Stimulated activated CD4-positive, alpha-beta T cell treated with anti-CD3 and anti-CD28 coated beads, Interleukin-15, amount 100 ng/mL, for 24 hours (primary cell): ENCODE measurements at regions not wholly inside any gene's neighbourhood (a gene's known extent, or its start where the extent isn't known, plus 50 kb on each side); places are given as distances from the start of the nearest gene placed in this dataset.
"Not testable (repeated sequence)": the region's sequence is repeated elsewhere in the genome, so short reads cannot be mapped to it uniquely, and the experiment has no call there.

Experiments used
- DNase-seq: peaks from one replicate; pipeline ENCODE4 v3.0.0-alpha.2; 2020

DNA sequence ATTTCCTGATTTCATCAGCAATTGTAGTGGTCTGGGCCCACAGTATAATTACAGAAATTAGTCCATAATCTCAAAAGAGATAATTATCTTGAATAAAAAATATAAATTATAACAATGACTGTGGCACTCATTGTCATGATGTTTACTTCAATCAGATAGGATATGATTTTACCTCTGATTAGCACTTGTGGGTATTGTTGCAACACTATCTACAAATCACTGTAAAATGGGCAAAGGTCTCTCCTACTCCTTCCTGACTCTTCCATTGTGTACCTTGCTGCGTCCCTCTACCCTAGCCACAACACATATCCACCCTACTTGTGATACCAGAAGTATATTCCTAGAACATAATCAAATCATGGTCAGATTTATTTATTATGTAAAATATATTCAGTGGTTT lies 200.9 kb upstream of the TRIB2 start:
- DNase-seq: no peak

DNA sequence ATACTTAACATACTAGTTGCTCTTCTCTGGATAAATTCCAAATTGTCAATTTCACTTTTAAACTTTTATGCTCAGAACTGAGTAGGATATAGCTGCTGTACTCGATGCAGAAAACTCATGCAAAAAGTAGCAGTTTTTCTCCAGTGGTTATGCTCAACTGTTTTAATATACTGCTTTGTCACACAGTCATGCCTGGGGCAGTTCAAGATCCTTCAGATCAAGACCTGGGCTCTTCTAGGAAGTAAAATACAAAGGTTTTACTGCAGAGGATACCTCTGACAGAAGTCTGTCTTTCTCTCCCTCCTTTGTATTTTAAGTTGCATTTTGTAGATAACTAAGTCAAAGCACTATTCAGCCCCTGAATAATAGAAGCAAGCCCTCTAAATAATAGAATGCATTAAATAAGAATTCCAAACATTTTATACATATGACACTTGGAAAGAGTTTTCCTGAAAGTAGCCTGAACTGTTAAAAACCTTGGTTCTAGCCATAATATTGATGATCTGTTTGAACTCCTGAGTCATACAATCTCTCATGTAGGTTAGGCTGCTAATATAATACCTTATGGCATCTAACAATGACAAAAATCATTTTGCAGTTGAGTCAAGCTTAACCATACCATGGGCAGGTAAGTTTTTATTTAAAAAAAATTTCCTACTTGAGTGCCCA lies 183.3 kb upstream of the TRIB2 start:
- DNase-seq: no peak

DNA sequence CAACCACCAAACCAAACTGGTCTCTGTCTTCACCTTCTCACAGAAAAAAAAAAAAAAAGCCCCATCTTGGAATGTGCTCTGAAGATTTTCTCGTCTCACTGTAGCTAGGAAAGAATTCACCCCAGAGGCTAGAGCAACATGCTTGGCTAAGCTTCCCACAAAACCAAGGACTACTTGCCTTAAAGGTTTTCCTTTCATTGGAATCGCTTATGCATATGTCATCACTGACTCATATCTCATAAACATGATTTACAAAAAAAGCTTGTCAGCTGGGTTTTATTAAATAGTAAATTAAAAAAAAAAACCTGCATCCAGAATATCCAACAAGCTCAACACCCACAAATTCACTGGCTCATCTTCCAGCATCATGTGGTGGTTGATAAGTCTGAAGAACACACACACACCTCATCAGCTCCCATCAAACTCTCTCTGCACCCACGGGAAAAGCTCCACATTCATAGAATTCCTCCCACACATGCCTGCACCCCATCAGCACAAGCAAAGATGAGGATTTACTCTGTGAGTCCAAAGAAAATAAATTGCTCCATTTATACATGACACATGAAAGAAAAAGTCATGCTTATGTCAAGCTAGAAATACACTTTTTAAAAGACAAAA lies 182.0 kb upstream of the TRIB2 start:
- no peak for DNase-seq

DNA sequence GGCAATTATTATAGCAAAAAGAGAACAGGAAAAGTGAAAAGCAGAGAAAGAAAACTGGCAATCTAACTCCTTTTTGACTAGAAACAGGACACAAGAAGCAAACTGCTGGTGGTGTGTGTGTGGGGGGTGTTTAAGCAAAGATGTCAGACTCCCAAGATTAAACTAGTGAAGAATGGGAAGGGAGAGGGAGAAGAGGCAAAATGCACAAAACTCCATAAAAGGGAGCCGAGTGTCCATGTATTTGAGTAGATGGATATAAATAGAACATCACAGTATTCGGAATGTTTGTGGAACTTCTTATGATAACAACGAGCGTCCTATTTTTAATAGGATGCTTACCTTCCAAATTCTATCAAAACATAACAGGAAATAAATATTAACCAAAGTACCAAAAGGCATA lies 179.8 kb upstream of the TRIB2 start:
- DNase-seq: no peak

DNA sequence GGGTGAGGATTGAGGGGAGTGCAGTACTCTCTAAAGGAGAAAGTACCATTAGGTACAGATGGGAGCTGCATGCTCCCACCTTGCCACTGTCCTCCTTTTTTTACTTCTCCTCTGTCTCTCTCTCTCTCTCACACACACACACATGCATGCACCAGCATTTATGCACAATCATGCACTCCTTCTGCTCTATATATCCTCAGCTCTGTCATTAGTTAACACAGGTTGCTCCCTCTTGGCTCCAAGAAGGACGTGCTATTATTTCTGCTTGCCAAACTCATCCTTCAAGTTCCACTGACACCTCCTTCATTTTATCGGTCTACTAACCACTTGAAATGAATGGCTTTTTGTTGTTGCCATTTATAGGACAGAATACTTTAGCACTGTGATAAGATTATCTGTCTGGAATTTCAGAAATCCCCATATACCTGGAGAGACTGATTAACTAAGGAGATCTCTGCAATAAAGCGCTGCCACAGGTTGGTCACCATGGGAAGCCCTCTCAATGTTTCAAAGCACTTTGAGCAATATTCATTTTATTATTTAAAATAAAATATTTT lies 178.5 kb upstream of the TRIB2 start:
- DNase-seq: no peak

DNA sequence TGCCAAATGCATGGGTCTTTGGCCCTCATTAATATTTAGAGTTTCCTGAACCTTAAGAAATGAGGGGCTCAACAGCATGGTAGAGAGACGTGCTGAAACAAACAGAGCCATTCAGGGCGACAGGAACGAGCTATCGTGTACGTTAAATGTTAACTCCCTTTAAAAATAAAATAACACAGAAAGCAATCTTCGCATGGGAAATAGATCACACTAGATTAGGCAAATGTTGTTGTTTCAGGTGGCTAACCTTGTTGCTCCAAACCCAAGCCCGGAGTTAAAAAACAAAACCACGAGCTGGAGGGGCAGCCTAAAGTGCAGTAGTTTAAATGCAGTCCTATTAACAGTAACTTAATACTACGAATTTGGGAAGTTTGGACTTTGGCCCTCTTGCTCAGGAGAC lies 177.4 kb upstream of the TRIB2 start:
- DNase-seq: no peak

DNA sequence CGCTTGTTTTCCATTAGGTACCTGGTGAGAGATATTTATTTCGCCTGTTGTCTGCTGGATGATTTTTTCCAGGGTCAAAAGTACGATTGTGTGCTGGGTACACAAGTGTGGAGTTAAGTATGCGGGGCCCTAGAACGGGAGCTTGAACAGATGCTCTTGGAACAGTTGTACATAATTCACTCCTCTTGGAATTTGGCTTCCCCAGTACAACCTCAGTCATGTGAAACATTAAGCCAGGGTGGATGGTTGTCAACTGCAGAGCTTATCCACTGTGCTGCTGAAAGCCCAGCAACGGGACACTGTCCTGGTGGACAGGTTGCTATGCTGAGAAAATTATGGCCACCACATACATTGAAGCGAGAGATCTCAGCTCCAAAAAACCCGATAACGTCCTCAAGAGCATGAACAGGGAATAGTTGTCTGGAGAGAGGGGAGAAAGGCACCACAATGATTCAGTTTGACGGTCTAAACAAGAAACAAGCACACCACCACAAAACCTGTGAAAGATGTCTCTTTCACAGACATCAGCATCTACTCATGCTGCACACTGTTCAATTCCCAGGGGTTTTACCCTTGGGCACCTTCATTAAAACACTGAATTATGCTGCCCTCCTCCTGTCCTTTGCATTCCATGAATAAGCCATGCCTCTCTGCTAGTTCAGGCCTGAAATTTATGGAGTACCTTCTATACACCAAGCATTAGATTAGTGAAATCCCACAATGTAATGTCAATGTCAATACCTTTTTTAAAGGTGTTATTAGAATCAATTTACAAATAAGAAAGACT lies 176.8 kb upstream of the TRIB2 start:
- no peak for DNase-seq

DNA sequence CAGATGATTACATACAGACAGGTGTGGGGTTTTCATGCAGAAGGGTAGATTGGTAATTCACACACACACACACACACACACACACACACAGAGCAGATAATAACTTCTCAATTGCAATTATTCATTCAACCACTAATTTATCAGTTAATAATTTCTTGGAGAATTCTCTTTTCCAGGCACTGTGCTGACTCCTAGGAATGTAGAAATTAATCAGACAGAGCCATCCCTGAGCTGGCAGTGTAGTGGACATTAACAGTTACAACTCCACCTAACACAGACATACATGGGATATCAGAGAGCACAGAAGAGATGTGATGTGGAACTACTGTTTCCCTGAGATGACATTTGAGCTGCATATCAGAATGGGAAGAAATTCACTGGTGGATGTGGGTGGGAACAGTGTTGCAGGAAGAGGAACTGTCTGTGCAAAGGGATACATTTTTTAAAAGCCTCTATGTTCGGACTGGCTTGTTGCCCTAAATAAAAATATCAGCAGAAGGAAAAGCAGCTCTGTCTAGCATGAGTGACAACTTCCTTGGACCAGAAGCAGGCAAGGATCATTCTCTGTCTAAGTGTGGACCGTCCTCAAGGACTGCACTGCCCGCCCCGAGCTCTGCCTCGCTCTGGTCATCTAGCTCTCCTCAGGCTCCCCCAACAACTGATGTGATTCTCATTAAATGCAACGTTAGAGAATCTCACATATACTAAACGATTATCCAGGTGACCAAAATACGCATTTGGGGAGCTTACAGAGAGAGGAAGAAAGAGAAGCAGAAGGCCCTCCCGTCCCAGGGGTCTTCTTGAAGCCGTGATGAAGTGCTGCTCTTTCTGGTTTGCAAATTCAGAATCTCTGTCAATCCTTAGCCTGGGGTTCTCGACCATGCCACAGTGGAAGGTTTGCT lies 173.4 kb upstream of the TRIB2 start:
- DNase-seq: no peak

DNA sequence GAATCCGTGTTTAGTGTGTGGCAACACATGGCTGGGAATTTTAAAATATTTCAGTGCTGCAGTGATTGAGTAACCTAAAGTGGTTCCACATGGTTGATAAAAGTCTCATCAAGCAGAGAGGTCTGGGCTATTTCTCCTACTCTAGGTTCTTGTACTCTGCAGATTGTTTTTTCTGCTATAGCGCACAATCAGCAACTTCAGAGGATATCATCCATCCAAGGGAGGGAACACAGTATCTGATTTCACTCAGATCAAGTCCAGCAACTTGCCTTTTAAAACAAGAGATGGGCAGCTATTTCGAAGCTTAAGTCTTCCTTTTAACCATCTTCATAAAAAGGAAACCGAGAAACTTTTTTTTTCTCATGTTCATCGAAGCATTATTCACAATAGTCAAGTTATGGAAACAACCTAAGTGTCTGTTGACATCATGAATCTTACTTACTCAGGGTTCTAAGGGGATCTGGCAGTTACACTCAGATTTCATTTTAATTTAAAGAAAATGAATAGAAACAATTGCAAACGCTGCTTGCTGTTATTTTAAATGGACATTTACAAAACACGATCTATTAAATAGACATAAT lies 172.7 kb upstream of the TRIB2 start:
- no peak for DNase-seq

DNA sequence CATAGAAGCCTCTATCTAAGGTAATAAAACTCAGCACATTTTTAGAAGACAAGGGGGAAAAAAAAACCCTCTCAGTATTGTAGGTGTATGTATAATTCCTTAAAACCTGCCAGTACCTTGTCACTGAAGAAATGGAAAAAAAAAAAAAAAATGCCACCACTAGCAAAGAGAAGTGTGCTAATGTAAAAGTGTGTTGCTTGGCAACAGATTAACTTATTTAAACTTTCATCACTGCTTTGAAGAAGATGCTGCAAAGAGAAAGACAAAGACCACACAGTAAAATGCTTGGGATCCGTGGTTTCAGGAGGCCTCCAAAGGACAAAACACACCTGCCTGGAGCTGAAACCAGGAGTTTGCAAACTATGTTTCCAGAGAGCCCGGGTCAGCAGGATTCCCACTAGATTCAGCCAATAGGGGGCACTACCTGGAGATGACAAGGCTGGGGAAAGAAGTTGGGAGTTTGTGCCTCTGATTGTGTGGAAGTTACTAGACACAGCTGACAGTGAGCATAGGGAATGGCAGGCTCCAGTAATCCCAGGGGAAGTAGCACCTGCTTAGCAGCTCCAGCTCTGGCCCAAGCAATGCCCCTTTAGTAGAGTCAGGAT lies 169.1 kb upstream of the TRIB2 start:
- no peak for DNase-seq

DNA sequence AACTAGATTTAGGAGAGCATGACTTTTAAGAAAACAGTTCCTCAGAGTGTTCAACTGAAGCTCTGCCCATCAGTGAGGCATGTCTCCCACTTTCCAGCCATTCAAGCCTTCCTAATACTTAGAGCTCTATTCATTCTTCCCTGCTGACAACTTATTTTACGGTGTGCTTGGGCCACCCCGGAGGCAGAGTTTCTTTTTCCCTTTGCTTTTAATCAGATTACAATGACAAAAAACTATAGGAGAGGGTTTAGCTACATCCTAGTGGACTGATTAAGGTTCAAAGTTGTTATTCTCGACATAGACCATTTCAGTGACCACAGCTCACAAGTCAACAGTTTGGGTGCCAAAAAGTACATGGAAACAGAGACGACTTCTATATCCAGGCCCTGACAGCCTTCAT lies 167.8 kb upstream of the TRIB2 start:
- no peak for DNase-seq

DNA sequence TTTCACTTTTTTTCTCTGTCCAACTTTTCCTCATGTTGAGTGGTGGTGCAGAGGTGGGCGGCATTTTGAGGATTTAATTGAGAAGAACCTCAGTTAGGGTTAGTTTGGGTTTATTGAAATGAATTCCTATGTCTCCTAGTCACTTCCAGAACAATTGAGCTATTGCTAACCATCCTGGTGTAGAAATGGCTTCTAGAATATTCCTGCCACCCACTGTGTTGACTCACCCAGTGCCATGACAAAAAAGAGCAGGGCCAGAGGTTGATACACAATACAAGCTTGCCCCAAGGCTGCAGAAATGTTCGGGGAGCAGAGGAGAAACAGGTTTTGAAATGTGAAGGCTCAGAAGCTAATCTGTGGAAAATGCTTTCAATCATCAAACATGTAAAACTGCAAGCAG lies 167.1 kb upstream of the TRIB2 start:
- no peak for DNase-seq

DNA sequence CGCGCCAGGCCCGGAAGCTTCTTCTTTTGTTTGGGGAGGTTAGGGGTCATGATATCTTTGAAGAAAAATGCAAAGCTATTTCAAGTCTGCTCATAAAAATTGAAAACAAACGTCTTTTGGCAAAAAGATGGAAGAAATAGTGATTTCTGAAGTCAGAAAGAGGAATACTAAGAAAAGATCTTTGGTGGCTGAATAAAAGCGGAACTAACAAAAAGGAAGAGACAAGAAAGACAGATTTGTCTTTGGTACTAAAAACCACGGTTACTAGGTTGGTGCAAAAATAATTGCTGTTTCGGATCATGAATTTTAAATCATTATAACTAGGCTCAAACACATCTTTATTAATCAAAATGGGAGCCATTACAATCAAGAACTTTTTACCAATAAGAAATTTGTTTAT lies 164.6 kb upstream of the TRIB2 start:
- no peak for DNase-seq

DNA sequence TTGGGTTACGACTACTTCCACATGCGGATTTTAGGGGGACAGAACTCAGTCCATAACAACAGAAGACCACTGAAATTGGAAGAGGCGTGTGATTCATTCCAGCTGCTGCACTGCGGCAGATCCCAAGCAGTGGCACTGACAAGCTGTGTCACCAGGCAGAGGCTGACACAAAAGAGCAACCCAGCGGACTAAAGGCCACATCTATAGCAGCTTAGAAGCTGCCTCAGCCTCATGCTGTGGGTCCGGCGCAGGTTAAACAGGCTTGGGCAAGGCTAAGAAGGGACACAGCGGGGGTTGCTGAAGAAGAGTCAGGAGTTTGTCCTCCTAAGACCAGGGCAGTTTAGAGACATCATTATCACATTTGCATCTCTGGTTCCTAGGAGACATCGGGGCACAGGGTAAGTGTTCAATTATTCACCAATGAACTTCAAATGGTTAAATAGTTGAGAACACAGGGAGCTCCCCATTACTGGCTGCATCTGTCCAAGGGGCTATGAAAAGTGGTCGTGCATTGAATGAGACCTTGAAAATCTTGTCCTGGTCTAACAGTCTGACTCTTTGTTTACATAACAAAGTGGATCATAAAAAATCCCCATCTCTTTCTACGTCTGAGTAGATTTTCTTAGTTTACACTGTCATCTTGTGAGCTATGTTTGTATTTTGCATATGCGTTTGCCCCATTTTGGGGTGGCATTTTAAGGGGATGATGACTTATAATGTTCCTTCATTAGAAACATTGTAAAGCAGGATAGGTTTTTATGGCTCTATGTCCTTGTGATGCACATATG lies 162.3 kb upstream of the TRIB2 start:
- DNase-seq: no peak

DNA sequence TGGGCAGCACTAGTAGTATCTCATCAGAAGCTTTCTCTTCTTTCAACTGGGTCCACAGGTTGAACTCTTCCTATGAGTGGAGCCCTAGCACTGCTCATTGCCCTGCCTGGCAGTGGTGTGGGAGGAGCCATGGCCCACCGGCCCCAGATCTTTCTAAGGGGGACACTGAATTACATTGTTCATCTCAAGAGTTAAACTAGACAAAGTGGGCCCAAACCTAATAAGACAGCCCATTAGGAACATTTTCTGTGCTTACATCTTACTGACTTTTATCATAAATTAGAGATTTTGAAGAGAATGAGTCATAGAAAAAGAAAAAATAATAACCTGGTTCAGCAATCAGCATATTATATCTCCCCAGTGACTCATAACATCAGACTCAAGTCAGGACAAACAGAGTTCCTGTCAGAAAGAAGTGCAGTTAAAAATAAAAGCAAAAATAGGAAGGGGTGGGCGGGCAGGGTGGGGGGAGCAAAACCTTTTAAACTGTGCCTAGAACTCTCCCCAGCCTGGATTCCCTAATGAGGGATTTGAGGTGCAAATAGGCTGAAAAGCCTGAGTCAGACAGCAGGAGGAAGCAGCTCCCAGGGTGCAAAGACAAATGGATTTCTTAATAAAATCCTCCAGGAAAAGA lies 161.6 kb upstream of the TRIB2 start:
- DNase-seq: peak; percentile 53

DNA sequence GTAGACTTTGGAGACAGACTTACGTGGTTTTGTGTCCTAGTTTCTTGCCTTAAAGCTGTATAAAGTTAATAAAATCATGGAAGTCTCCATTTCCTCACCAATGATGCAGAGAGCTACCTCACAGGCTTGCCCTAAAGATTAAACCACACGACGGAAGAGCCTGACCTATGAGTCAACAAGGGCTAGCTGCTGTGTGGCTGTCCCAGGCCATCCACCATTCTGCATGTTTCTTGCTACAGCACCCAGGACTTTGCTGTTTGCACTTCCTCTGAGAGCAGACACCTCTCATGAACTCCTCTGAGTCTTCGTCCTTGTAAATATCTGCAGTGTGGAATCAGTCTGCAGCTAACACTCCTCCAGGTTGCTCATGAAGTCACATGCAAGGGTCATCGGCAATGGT lies 160.0 kb upstream of the TRIB2 start:
- peak; percentile 31 for DNase-seq

DNA sequence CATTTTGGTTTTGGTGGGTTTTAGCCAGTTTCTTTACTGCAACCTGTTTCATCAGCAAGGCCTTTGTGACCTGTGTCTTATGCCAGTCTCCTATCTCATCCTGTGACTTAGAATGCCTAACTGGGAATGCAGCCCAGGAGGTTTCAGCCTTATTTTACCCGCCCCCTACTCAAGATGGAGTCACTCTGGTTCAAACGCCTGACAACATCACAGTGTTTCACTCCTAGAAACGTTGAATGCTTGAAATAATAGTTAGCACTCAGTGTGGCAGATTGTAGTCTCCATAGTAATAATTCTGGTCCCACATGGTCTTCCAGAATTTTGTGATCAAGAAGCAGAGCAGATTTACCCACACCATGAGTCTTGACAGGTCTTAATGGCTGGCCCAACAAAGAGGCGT lies 159.0 kb upstream of the TRIB2 start:
- no peak for DNase-seq

DNA sequence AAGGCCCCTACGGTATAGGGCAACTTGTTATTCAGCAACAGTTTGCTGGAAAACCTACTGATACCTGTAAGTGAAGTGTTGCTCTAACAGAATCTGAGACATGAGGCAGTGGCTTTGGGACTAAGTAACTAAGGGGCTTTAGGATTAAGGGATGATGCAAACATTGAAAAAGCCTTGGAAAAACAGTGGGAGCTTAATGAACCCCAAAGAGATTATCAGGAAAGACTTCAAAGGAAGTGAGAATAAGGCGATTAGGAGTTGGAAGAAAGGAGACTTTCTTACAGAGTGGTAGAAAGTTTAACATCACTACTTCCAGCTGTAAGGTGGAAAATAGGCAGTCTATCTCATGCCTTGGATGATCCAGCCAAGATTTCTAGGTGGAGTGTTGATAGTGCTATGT lies 158.2 kb upstream of the TRIB2 start:
- no peak for DNase-seq

DNA sequence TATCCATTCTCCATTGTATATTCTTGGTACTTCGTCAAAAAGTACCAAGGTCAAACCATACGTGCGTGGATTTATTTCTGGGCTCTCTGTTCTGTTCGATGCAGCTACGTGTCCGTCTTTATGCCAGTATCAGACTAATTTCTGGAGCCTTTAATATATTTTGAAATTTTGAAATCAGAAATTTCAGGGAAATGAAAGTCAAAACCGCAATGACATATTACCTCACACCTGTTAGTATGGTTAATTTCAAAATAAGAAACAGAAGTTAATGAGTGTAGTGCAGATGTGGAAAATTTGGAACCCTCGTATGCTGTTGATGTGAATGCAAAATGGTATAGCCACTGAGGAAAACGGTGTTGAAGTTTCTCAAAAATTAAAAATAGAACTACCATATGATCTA lies 156.1 kb upstream of the TRIB2 start:
- DNase-seq: no peak

DNA sequence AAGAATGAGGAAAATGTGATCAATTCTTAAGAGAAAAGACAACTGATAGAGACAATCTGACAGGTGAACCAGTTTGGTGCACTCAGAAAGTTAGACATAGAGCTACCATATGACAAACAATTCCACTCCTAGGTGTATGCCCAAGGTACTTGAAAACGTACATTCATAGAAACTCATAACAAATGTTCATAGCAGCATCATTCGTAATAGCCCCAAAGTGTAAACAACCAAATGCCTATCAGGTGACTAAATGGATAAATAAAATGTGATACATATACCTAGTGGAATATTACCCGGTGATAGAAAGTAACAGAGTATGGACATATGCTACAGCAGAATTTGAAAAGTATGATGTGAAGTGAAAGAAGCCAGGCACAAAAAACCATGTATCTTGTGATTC lies 149.3 kb upstream of the TRIB2 start:
- DNase-seq: no peak

DNA sequence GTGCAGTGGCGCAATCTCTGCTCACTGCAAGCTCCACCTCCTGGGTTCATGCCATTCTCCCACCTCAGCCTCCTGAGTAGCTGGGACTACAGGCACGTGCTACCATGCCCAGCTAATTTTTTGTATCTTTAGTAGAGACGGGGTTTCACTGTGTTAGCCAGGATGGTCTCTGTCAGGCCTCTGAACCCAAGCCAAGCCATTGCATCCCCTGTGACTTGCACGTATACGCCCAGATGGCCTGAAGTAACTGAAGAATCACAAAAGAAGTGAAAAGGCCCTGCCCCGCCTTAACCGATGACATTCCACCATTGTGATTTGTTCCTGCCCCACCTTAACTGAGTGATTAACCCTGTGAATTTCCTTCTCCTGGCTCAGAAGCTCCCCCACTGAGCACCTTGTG lies 147.2 kb upstream of the TRIB2 start:
- DNase-seq: not testable (repeated sequence)
